HEK293 (cell line): ENCODE measurements at regions not wholly inside any gene's neighbourhood (a gene's known extent, or its start where the extent isn't known, plus 50 kb on each side); places are given as distances from the start of the nearest gene placed in this dataset.
A peak's percentile ranks its signal among the peaks of the same experiment; 100 is the strongest.

Experiments used
- CTCF ChIA-PET: fragments of 350-600 bp; formaldehyde crosslinking; extraction: SDS; loops from one replicate; lab custom pipeline; 2021; ENCODE audit warnings: antibody characterized with exemption; lab: Yijun Ruan, JAX
- POLR2A ChIA-PET: fragments of 300-600 bp; formaldehyde crosslinking; extraction: SDS; loops from one replicate; lab custom pipeline; 2020; ENCODE audit warnings: antibody characterized with exemption, inconsistent platforms; lab: Yijun Ruan, JAX
- H3K27ac ChIP-seq: fragments of 200-500 bp; sonication (Bioruptor generic); 2 replicates; pipeline ENCODE4 v1.5.1; 2014; ENCODE audit warnings: low read depth, low read length, control low read depth, inconsistent platforms; ENCODE audit errors: extremely low read depth
- H3K36me3 ChIP-seq, 2 experiments: fragments of 200-500 bp in 1 of 2; sonication (Bioruptor generic) in 1 of 2; 1 replicate in 1 of 2; 2 replicates in 1 of 2; pipeline ENCODE4 v1.5.1; 2014 to 2017; ENCODE audit warnings: inconsistent platforms in 2 of 2, low read length in 2 of 2; ENCODE audit not compliant: control insufficient read depth in 2 of 2, insufficient read depth in 1 of 2
- H3K4me1 ChIP-seq: fragments of 200-500 bp; sonication (Bioruptor generic); 2 replicates; pipeline ENCODE4 v1.5.1; 2014; ENCODE audit warnings: mild to moderate bottlenecking, low read length, inconsistent platforms; ENCODE audit not compliant: control insufficient read depth, insufficient read depth
- H3K4me3 ChIP-seq: 2 replicates; pipeline ENCODE4 v1.5.1; 2011; ENCODE audit warnings: low read depth, mild to moderate bottlenecking, control low read depth, low read length, moderate library complexity
- H3K9me3 ChIP-seq: fragments of 200-500 bp; sonication (Bioruptor generic); 2 replicates; pipeline ENCODE4 v1.5.1; 2014; ENCODE audit warnings: low read depth, low read length, inconsistent platforms; ENCODE audit not compliant: control insufficient read depth, insufficient read depth
- HOXA7 ChIP-seq: sonication (generic); formaldehyde crosslinking; IDR thresholded peaks from 2 replicates; pipeline ENCODE4 v1.8.1; 2022; ENCODE audit warnings: missing genetic modification reagents, borderline replicate concordance
- KLF10 ChIP-seq: fragments of 450-650 bp; IDR thresholded peaks from 2 replicates; pipeline ENCODE4 v1.5.1; 2018; ENCODE audit warnings: missing biosample characterization, mild to moderate bottlenecking, missing genetic modification characterization
- PRDM1 ChIP-seq: fragments of 450-650 bp; formaldehyde crosslinking; IDR thresholded peaks from 2 replicates; pipeline ENCODE4; 2016; ENCODE audit warnings: missing biosample characterization, missing genetic modification characterization
- REPIN1 ChIP-seq: fragments of 450-650 bp; formaldehyde crosslinking; IDR thresholded peaks from 2 replicates; pipeline ENCODE4 v1.5.1; 2017; ENCODE audit warnings: missing biosample characterization, missing genetic modification characterization, low read depth
- TRIM28 ChIP-seq: IDR thresholded peaks from 2 replicates; pipeline ENCODE4 v1.6.1; 2011; ENCODE audit warnings: low read length, control low read depth, borderline replicate concordance
- WT1 ChIP-seq: fragments of 450-650 bp; formaldehyde crosslinking; IDR thresholded peaks from 2 replicates; pipeline ENCODE4 v1.5.1; 2016; ENCODE audit warnings: missing biosample characterization, missing genetic modification characterization
- ZNF146 ChIP-seq: fragments of 450-650 bp; formaldehyde crosslinking; IDR thresholded peaks from 2 replicates; pipeline ENCODE4 v1.5.1; 2016; ENCODE audit warnings: missing biosample characterization, missing genetic modification characterization
- ZNF19 ChIP-seq: fragments of 450-650 bp; formaldehyde crosslinking; IDR thresholded peaks from 2 replicates; pipeline ENCODE4; 2016; ENCODE audit warnings: missing biosample characterization, missing genetic modification characterization, low read depth
- ZNF266 ChIP-seq: fragments of 450-650 bp; formaldehyde crosslinking; IDR thresholded peaks from 2 replicates; pipeline ENCODE4 v1.5.1; 2016; ENCODE audit warnings: missing biosample characterization, missing genetic modification characterization, low read depth
- ZNF350 ChIP-seq: fragments of 450-650 bp; formaldehyde crosslinking; IDR thresholded peaks from 2 replicates; pipeline ENCODE4 v1.5.0; 2017; ENCODE audit warnings: missing biosample characterization, mild to moderate bottlenecking, missing genetic modification characterization
- ZNF366 ChIP-seq: fragments of 450-650 bp; formaldehyde crosslinking; conservative IDR thresholded peaks from 2 replicates; pipeline ENCODE4 v1.5.1; 2016; ENCODE audit warnings: missing biosample characterization, missing genetic modification characterization
- ZNF426 ChIP-seq: fragments of 450-650 bp; formaldehyde crosslinking; IDR thresholded peaks from 2 replicates; pipeline ENCODE4 v1.5.1; 2017; ENCODE audit warnings: missing biosample characterization, missing genetic modification characterization, mild to moderate bottlenecking, inconsistent platforms, moderate library complexity
- ZNF488 ChIP-seq: fragments of 450-650 bp; formaldehyde crosslinking; IDR thresholded peaks from 2 replicates; pipeline ENCODE4 v1.5.1; 2016; ENCODE audit warnings: missing biosample characterization, missing genetic modification characterization
- ZNF610 ChIP-seq: fragments of 450-650 bp; formaldehyde crosslinking; IDR thresholded peaks from 2 replicates; pipeline ENCODE4 v1.5.1; 2016; ENCODE audit warnings: missing biosample characterization, missing genetic modification characterization, borderline replicate concordance
- ZNF777 ChIP-seq: fragments of 450-650 bp; formaldehyde crosslinking; IDR thresholded peaks from 2 replicates; pipeline ENCODE4 v1.5.1; 2017; ENCODE audit warnings: missing biosample characterization, missing genetic modification characterization, borderline replicate concordance
- ZNF792 ChIP-seq: fragments of 450-650 bp; formaldehyde crosslinking; IDR thresholded peaks from 2 replicates; pipeline ENCODE4 v1.5.1; 2016; ENCODE audit warnings: missing biosample characterization, missing genetic modification characterization
- TF ChIP-seq, protein P1 (sequence below): fragments of 450-650 bp; formaldehyde crosslinking; IDR thresholded peaks from 2 replicates; pipeline ENCODE4 v1.5.1; 2016; ENCODE audit warnings: missing biosample characterization, missing genetic modification characterization
- TF ChIP-seq, protein P2 (sequence below): fragments of 450-650 bp; formaldehyde crosslinking; IDR thresholded peaks from 2 replicates; pipeline ENCODE4 v1.5.0; 2017; ENCODE audit warnings: missing biosample characterization, missing genetic modification characterization, borderline replicate concordance

DNA sequence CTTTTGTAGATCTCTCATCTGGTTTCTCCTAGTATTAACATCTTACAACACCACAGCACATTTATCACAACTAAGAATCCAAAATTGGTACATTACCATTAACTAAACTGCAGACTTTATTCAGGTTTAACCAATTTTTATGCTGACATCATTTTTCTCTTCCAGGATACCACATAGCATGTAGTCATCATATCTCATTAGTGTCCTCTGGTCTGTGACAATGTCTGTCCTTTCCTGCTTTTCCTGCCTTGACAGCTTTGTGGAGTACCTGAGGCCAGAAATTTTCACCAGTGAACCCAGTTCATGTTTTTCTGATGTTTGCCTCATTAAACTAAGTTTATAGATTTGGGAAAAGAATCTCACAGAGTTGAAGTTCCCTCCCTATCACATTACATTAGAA lies 294.7 kb upstream of the TNC start:
- Histone ChIP-seq H3K4me3 (no peak overlapping the region), H3K36me3 (no peaks in the 10 kb centered on the region), H3K4me1 (peaks cover 9% of the 10 kb centered on the region; the same call in 1 of the 2 replicates), H3K27ac (no peak overlapping the region), H3K9me3 (no peaks in the 10 kb centered on the region)
- ChIA-PET CTCF (no interaction called here), POLR2A (no interaction called here)
- TF ChIP-seq ZNF488, result no peak
- no peak for TF ChIP-seq ZNF426
- TF ChIP-seq REPIN1 (tag by site-specific recombination), result no peak
- TF ChIP-seq ZNF350 (tag by site-specific recombination), result no peak
- TF ChIP-seq ZNF777 (tag by site-specific recombination), result no peak
- no peak for TF ChIP-seq ZNF610 (tag by site-specific recombination)
- TF ChIP-seq, protein P1, sequence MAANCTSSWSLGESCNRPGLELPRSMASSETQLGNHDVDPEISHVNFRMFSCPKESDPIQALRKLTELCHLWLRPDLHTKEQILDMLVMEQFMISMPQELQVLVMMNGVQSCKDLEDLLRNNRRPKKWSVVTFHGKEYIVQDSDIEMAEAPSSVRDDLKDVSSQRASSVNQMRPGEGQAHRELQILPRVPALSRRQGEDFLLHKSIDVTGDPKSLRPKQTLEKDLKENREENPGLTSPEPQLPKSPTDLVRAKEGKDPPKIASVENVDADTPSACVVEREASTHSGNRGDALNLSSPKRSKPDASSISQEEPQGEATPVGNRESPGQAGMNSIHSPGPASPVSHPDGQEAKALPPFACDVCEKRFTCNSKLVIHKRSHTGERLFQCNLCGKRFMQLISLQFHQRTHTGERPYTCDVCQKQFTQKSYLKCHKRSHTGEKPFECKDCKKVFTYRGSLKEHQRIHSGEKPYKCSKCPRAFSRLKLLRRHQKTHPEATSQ (tag by site-specific recombination), result no peak
- no peak for TF ChIP-seq KLF10 (tag by site-specific recombination)
- TF ChIP-seq WT1, result no peak
- TF ChIP-seq ZNF792, result no peak
- no peak for TF ChIP-seq ZNF146 (tag by site-specific recombination)

DNA sequence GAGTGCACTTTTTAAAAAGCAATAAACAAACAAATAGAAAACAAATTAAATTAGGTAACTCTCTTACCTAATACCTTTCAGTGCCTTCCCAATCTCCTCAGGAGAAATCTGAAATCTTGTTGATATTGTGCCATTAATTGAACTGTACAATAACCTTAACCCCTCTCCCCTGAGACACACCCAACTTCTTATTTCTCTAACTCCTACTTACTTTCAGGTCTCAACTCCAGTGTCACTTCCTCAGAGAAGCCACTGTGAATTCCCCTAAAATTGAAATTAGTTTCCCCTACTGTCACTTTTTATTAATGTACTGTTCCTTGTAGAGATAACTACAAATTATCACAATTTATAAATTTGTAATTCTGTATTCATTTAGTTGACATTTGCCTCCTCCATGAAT lies 295.3 kb upstream of the TNC start:
- POLR2A ChIA-PET, result no interaction called here
- no peak overlapping the region for H3K27ac ChIP-seq

GRCh38 chr9:115413766-115414382 lies 295.9 kb upstream of the TNC start:
- POLR2A ChIA-PET, result no interaction called here
- no peaks in the 10 kb centered on the region for H3K36me3 ChIP-seq
- peak; percentile 72 for TF ChIP-seq ZNF366 (tag by site-specific recombination)
- TF ChIP-seq HOXA7 (CRISPR knock-in tag), result no peak
- TF ChIP-seq, protein P2, sequence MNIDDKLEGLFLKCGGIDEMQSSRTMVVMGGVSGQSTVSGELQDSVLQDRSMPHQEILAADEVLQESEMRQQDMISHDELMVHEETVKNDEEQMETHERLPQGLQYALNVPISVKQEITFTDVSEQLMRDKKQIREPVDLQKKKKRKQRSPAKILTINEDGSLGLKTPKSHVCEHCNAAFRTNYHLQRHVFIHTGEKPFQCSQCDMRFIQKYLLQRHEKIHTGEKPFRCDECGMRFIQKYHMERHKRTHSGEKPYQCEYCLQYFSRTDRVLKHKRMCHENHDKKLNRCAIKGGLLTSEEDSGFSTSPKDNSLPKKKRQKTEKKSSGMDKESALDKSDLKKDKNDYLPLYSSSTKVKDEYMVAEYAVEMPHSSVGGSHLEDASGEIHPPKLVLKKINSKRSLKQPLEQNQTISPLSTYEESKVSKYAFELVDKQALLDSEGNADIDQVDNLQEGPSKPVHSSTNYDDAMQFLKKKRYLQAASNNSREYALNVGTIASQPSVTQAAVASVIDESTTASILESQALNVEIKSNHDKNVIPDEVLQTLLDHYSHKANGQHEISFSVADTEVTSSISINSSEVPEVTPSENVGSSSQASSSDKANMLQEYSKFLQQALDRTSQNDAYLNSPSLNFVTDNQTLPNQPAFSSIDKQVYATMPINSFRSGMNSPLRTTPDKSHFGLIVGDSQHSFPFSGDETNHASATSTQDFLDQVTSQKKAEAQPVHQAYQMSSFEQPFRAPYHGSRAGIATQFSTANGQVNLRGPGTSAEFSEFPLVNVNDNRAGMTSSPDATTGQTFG (tag by site-specific recombination), result no peak
- TF ChIP-seq ZNF266 (tag by site-specific recombination), result no peak
- H3K9me3 ChIP-seq, result no peaks in the 10 kb centered on the region
- H3K4me3 ChIP-seq, result no peak overlapping the region
- CTCF ChIA-PET, result no interaction called here
- H3K4me1 ChIP-seq, result peaks cover 9% of the 10 kb centered on the region; the same call in 1 of the 2 replicates
- H3K27ac ChIP-seq, result no peak overlapping the region

More for the DNA sequence above, 295.3 kb upstream of the TNC start:
- no peak for TF ChIP-seq TRIM28
- TF ChIP-seq PRDM1 (tag by site-specific recombination), result no peak
- TF ChIP-seq ZNF19, result no peak
- TF ChIP-seq, all 188 proteins: peak for 0
- H3K36me3 ChIP-seq, result no peaks in the 10 kb centered on the region
- CTCF ChIA-PET, result no interaction called here
- no peak overlapping the region for H3K4me3 ChIP-seq
- H3K4me1 ChIP-seq, result peaks cover 9% of the 10 kb centered on the region; the same call in 1 of the 2 replicates
- H3K9me3 ChIP-seq, result no peaks in the 10 kb centered on the region
